Nucleus accumbens (tissue), 56 donors: ENCODE measurements at regions not wholly inside any gene's neighbourhood (a gene's known extent, or its start where the extent isn't known, plus 50 kb on each side); places are given as distances from the start of the nearest gene placed in this dataset.
A peak's percentile ranks its signal among the peaks of the same experiment; 100 is the strongest.
"Not testable (repeated sequence)": the region's sequence is repeated elsewhere in the genome, so short reads cannot be mapped to it uniquely, and the experiment has no call there.

Source experiments
- DNase-seq, 56 donors: peaks; one replicate each; lab custom pipeline; 2025; lab: John Stamatoyannopoulos, UW

DNA sequence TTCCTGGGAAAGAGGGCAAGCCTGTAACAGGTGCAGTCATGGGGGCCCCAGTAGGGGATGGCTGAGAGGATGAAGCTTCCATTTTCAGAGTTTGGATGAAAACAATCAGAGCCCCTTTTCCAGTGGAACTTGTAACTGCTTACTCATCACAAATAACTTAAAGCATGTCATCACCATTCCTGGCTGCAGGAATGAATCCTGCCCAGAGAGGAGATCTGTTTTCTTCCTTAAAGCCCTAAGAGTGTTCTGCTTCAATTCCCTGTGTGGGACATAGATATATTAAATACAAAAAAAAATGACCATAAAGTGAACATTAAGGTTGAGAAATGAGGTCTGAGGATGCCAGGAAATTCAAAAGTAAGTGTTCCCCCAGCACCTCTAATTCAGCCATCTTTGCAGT lies 183.4 kb upstream of the MEIS1 start:
- DNase-seq = no peak

DNA sequence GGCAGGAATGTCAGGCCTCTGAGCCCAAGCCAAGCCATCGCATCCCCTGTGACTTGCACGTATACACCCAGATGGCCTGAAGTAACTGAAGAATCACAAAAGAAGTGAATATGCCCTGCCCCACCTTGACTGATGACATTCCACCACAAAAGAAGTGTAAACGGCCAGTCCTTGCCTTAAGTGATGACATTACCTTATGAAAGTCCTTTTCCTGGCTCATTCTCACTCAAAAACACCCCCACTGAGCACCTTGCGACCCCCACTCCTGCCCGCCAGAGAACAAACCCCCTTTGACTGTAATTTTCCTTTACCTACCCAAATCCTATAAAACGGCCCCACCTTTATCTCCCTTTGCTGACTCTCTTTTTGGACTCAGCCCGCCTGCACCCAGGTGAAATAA lies 185.8 kb upstream of the MEIS1 start:
- DNase-seq = not testable (repeated sequence)

DNA sequence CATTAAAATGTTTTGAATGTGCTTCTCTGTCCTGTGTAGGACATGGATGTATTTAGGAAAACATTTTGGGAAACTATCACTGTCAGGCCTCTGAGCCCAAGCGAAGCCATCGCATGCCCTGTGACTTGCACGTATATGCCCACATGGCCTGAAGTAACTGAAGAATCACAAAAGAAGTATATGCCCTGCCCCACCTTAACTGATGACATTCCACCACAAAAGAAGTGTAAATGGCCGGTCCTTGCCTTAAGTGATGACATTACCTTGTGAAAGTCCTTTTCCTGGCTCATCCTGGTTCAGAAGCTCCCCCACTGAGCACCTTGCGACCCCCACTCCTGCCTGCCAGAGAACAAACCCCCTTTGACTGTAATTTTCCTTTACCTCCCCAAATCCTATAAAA lies 191.1 kb upstream of the MEIS1 start:
- not testable (repeated sequence) for DNase-seq

DNA sequence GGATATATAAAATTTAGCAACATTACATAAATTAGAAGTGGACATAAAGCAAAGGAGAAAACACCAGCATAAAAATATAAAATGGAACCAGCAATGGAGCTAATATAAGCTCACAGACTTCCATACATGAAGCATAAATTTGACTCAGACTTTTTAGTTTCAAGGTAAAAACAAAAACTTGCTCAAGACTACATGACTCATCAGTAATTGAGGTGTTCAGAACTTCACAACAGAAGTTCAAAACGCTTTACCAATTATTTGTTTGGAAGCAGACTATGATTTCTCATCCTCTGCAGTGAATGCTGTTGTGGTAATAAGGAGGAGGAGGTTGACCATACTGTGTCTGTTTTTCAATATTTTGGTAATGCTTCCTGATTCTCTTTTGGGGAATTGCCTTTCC lies 192.0 kb upstream of the MEIS1 start:
- DNase-seq = not testable (repeated sequence)

DNA sequence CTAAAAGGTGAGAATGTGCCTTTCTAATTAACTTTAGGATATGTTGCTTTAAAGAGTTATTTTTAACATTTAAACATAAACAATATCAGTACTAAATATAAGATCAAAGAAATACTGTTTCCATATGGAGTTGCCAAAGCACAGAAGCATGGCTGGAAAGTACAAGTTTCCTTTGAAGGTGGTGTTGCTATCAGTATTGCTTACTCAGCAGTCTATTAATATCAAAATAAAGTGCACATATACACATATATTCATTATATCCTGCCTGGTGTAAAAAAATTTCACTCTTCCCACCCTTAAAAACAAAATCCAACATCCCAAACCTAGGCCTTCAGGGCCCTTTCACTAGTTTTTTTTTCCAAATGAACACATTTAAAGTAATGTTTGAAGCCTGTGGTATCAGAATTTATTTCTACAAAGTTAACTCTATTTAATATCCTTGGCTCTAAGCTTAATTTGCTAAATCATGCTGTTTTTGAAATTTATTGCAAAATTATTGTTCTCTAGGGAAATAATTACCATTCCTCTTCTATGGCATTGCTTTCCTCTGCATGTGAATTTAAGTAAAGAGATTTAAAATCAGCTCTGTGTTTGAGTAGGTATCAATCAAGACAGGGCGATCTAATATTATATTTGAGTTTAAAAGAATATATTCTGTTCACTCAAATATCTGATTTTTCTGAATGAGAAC lies 192.7 kb upstream of the MEIS1 start:
- no peak for DNase-seq

DNA sequence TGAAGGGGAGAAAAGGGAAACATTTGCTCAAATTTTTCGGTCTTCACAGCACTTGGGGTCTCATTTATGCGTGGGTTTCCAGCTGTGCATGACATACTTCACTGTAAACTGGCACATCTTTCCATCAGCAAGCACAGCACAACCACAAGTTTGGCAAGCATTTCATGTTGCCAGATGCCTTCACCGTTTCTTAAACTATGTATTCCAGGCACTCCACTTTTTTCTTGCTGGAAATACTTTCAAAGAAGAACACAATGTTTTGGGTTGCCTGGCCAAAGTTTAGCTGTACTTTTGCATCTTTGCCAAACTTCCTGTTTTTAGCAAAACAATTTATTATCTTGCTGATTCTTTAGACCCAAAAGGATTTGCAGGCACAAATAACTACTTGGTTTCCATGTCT lies 194.6 kb upstream of the MEIS1 start:
- DNase-seq = peak in 2 of 56 donors; percentile 4 to 6

DNA sequence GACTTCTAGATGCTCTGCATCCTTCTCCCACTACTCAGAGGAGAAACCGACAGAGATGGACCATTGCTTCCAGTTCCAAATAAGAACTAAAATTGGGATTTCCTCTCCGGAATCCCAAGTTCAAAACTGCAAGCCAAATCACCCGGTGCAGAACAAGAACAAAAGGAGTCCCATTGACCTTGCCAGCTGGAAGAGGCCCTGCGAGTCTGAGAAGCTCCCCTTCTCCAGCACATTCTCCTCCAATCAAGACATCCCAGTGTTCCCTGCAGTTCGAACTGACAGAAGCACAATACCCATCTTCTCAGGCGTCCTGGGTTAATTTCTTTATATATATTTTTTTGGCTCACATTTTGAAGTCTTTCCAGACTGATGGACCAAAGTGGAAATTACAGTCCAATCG lies 195.3 kb upstream of the MEIS1 start:
- DNase-seq = peak in 16 of 56 donors; percentile 0 to 24 (median 10)

DNA sequence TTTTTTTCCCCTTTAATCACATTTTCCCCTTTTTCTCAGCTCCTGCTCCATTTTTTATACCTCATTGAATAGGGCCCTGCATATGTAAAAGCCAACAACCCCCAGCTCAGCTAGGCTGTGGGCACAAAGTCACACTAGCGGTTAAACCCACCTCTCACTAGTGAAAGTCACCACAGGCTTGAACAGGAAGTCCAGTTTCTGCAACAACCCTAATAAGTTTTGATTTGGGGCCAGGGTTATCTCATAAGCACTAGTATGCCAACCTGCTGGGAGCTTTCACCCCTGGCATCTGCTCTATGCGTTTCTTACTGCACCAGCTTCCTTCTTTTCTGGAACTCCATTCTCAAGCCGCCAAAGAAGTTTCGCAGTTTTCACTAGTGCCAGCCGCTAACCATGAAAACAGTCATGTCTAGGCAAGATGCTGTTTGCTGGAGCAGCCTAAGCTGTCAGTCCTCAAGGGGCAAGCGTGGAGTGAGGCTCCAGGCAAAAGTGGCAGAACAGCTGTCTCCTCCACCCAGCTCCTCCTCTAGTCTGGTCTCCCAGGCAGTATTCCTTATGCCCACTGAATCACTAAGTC lies 197.0 kb upstream of the MEIS1 start:
- no peak for DNase-seq

DNA sequence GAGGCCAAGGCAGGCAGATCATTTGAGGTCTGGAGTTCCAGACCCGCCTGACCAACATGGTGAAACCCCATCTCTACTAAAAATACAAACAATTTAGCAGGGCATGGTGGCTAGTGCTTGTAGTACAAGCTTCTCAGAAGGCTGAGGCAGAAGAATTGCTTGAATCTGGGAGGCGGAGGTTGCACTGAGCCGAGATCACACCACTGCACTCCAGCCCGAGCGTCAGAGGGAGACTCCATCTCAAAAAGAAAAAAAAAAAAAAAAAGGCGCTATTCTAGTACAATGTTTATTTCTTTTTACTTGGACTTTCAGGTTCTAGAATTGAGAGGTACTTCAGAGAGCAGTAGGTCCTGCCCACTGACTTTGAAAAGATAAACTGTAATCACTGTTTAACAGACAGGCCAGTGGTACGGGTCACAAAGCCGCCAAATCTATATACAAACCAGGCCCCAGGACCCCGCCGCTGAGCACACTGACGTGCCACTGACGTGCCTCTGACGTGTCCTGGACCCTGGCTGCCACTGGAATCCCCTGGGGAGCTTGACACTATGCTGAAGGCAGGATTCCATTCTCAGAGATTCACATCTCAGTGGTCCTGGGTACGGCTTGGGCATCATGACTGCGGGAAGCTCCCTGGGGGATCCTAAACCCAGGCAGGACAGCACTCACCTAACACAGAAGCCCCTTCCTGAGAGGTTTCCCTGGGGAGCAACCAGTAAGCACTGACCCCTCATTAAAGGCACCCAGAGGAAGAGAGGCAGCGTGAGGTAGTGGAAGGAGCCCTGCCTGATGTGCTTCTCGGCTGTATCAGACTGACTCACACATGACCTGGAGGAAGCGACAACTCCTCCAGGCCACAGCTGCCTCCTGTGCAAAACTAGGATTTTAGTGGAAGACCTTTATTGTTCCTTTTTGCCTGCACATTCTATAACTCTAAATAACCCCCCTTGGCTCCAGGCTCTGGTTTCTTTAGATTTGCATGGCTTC lies 197.8 kb upstream of the MEIS1 start:
- no peak for DNase-seq

DNA sequence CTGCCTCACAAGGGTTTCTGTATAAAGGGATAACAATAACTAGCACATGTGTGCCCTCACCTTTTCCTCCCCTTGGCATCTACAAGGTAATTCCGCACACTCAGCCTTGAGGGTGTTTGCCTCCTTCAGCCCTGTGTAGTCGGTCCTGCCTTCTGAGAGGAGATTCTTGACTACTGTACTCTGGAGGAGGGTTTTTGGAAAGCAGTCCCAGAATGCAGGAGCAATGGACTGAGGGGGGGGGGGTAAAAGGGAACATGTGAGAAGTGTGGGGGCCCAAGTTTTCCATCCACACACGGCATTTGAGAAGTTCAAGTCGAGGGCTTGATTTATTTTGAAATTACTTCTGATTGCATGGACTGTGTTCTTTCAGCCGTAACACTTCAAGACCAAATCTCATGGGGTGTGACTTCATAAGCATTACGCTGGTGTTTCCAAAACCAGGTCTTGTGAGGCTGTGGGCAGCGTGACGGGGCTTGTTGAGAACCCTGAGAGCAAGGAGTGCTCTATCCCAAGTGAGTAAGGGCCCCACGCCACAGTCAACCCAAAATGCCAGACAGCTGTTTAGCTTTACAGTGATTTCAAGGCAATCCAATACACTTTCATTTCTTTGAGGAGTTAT lies 198.7 kb upstream of the MEIS1 start:
- no peak for DNase-seq

DNA sequence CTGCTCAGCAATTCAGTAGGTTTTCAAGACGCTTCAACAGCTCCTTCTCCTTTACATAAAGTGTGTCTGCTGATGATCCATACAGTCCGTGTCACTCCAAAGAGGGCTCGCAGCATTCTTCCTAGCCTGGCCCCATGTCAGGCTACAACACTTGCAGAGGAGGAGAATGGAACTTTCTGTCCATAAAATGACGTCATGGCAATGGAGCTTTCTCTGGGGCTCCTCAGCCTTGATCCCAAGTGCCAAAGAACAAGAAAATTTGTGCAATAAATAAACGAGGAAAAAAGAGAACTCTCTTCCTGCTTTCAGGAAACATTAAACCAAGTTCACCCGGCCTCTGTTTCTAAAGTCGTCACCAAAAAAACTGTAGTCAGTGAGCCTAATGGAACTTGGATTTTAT lies 199.5 kb upstream of the MEIS1 start:
- no peak for DNase-seq

DNA sequence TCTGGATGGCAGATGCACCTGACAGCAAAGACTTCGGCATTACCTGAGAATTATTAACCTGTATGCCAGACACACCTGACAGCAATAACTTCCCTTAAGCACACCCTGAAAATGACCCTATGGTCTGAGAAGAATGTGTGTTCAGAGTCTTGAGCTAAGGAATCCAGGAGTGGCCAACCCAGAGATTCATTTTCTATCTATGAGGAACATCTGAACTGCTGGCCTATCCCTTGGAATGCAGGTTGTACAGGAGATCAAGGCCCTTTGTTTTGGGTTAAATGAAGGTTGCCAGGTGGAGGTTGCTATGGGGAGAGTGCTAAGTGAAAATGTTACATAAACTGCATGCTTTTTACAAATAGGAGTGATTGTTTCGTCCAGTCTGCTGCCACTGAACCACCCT lies 200.9 kb upstream of the MEIS1 start:
- DNase-seq = no peak

DNA sequence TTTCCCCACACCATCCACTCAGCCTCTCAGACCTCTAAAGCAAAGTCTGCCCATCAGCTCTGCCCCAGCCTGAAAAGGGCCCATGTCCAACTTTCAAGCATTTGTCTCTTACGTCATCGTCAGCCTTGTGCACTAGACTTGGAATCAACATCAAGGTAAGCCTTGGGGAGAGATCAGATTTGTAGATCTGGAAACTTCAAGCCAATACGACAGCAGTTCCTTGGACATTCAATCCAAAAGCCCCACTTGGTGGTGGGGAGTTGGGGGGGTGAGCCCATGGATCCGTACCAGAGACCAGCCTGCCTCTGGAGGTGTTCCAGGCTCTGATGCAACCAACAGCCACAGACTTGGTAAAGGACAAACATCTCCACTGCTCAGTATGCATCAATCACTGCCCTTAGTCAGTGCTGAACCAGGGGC lies 206.8 kb upstream of the MEIS1 start:
- no peak for DNase-seq

DNA sequence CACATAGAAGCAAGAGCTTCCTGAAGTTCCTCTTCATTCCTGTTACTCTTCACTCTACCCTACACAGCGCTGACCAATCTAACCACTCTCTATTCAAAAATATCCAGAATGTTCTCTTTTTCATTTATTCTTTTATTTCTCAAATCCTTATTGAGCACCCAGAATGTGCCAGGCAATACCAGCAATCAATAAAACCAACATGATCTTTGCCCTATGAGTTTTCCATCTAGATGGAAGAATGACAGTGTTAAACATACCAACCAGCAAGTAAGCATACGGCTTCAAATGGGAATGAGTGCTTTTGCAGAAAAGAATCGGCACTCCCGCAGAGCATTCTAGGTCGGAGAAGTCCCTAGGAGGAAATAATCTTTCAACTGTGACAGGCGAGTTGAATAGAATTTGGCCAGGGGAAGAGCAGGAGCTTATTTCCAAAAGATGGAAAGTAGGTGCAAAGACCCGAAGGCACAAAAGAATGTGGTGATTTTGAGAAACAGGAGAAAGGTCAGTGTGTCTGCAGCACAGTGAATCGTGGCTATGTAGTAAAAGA lies 217.8 kb upstream of the MEIS1 start:
- no peak for DNase-seq

DNA sequence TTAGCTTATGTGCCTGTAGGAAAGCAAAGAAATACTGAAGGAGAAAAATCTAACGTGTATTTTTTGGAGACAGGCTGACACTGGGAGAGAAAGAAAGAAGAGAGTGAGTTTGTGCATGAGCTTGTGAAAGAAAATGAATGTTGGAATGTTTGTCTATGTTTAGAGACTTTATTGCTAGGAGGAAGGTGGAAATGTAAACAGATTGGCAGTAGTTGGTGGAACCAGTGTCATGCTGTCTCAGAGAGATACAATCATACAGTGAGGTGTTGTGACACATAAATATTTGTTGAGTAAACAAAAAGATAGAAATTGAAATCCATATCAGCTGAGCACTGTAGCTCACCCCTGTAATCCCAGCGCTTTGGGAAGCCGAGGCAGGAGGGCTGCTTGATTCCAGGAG lies 222.2 kb upstream of the MEIS1 start:
- DNase-seq = no peak

DNA sequence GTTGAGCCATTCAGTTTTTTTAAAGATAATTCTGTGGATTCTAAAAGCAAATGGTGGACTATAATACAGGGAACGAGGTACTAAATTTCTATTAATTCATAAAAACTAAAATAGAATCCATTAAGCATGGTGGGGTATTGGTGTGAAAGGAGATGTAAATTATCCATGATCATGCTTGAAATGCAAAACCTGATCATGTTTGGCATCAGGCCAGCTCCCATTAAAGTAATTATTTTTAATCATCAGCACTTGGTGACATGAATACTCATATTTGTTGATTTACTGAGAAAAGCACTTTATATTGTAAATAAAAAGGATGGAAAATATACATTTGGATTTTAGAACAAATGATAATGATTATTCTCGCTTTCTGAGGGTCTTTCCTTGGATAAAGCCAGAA lies 232.3 kb upstream of the MEIS1 start:
- no peak for DNase-seq

DNA sequence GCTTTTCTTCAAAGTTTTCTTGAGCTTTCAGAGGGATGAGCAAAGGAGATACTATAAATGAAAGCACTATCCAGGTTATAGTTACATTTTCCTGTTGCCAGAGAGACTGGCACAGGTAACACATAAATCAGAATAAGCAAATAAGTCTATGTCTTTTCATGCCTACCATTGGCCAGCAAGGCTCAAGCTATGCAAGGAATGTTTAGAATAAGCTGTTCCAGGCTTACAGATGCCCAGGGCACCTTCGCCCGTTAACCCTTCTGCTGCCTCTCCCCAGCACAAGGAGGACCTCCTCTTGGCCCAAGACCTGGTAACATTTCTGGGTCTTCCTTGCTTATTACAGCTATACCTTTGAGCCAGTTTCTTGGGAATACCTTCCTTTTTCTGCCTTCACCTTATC lies 233.7 kb upstream of the MEIS1 start:
- DNase-seq = no peak

DNA sequence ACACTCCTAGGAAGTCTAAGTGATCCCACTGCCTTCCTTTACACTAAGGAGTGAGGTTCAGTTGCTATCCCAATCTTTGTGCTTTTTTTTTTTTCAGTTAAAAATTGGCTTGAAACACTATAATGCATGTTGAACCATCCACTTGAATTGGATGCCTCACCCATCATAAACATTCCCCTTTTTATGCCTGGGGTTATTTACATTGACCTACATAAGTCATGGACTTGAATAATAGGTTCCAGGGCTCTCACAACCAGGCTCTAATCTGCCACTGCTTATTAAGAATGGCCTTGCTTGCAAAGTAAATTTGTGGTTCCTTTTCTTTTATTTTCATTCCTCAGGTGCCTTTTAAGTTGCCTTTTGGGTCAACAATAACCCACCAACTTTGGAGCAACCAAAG lies 236.1 kb upstream of the MEIS1 start:
- DNase-seq = no peak

DNA sequence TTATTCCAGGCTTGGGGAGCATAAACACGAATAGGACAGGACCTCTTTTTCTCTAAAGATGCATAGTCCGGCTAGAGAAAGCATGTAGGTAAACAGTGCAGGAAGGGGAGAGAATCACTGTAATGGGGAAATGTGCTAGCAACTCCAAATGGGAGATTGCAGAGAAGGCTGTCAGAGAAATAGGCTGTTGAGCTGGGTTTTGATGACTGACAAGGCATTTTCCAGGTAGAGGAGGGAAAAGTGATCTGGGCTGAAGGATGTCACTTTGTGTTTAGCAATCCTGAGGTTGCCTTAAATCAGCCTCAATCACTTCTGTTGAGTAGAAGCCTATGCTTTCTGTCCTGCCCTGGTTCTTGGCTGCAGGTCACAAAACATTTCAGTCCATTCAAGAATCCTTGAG lies 242.0 kb upstream of the MEIS1 start:
- no peak for DNase-seq

DNA sequence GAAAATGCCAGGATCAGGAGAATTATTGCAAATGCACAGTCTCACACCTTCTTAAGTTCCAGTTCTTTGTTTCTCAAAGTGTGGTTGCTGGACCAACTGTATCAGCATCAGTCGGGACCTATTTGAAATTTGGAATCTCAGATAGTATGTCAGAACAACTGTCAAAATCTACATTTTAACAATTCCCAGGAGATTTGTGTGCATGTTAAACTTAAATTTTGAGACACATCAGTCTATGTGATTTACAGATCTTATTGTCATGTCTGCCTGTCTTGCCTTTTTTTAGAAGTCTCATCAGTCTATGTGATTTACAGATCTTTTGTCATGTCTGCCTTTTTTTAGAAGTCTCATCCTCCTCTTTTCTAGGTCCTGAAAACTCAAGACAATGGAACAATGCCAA lies 243.6 kb upstream of the MEIS1 start:
- no peak for DNase-seq

DNA sequence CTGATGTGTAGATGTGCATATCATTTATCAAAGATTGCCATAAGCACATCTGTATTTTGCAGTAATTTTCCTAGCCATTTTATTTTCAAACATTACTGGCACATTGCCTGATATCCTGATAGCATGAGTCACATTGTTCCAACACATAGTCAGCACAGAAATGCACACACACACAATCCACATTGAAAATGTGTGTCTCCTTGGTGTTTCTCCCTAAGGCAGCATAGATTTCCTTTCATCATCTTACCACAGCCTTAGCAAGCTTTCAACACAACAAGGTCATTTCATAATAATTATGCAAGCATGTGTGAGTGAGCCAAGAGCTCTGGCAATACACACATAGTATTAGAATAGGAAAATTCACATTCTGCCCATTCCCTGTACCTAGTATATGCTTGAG lies 245.4 kb upstream of the MEIS1 start:
- DNase-seq = no peak
